ENCODE measurements at regions not wholly inside any gene's neighbourhood (a gene's known extent, or its start where the extent isn't known, plus 50 kb on each side); places are given as distances from the start of the nearest gene placed in this dataset.

GRCh38 chr3:168532135-168532534 is 436.4 kb upstream of the GOLIM4 start:
- no peak for TF ChIP-seq TCF12 (IDR thresholded peaks at IDR 0.05; ENCODE audit: low read depth)
- TF ChIP-seq RAD21 (IDR thresholded peaks at IDR 0.05; ENCODE audit: low read depth): no peak
- TF ChIP-seq FOXM1 (IDR thresholded peaks at IDR 0.05; ENCODE audit: borderline replicate concordance, low read depth): no peak
- TF ChIP-seq EGR1 (IDR thresholded peaks at IDR 0.05): no peak
- no peak for TF ChIP-seq YY1 (IDR thresholded peaks at IDR 0.05; ENCODE audit: low read depth)
- no peak for TF ChIP-seq MAX (IDR thresholded peaks at IDR 0.05)
- no peak for TF ChIP-seq ZBTB7A (IDR thresholded peaks at IDR 0.05; ENCODE audit: low read depth)
- no peak for TF ChIP-seq USF1 (IDR thresholded peaks at IDR 0.05)
- TF ChIP-seq CREB1 (IDR thresholded peaks at IDR 0.05; ENCODE audit: low read depth): no peak

- TF ChIP-seq EP300 (IDR thresholded peaks at IDR 0.05; ENCODE audit: borderline replicate concordance) (no peak), CEBPB (IDR thresholded peaks at IDR 0.05) (no peak), ZBTB7A (IDR thresholded peaks at IDR 0.05; ENCODE audit: low read depth) (no peak), FOXM1 (IDR thresholded peaks at IDR 0.05; ENCODE audit: borderline replicate concordance, low read depth) (no peak), RAD21 (IDR thresholded peaks at IDR 0.05; ENCODE audit: low read depth) (no peak), TCF12 (IDR thresholded peaks at IDR 0.05; ENCODE audit: low read depth) (no peak), EGR1 (IDR thresholded peaks at IDR 0.05) (no peak), USF1 (IDR thresholded peaks at IDR 0.05) (no peak), MAX (IDR thresholded peaks at IDR 0.05) (no peak), NFIC (IDR thresholded peaks at IDR 0.05) (no peak), TAF1 (IDR thresholded peaks at IDR 0.05; ENCODE audit: low read depth) (no peak), REST (IDR thresholded peaks at IDR 0.05; ENCODE audit: low read depth) (no peak), CREB1 (IDR thresholded peaks at IDR 0.05; ENCODE audit: low read depth) (no peak), YY1 (IDR thresholded peaks at IDR 0.05; ENCODE audit: low read depth) (no peak), TEAD4 (IDR thresholded peaks at IDR 0.05) (no peak)
Observed at GRCh38 chr3:168531116-168531515, 435.4 kb upstream of the GOLIM4 start.

- TF ChIP-seq TCF12 (IDR thresholded peaks at IDR 0.05; ENCODE audit: low read depth) (no peak), TAF1 (IDR thresholded peaks at IDR 0.05; ENCODE audit: low read depth) (no peak), REST (IDR thresholded peaks at IDR 0.05; ENCODE audit: low read depth) (no peak), FOXM1 (IDR thresholded peaks at IDR 0.05; ENCODE audit: borderline replicate concordance, low read depth) (no peak), CREB1 (IDR thresholded peaks at IDR 0.05; ENCODE audit: low read depth) (no peak), EP300 (IDR thresholded peaks at IDR 0.05; ENCODE audit: borderline replicate concordance) (no peak), EGR1 (IDR thresholded peaks at IDR 0.05) (no peak), RAD21 (IDR thresholded peaks at IDR 0.05; ENCODE audit: low read depth) (no peak), NFIC (IDR thresholded peaks at IDR 0.05) (no peak), MAX (IDR thresholded peaks at IDR 0.05) (no peak), ZBTB7A (IDR thresholded peaks at IDR 0.05; ENCODE audit: low read depth) (no peak), YY1 (IDR thresholded peaks at IDR 0.05; ENCODE audit: low read depth) (no peak), CEBPB (IDR thresholded peaks at IDR 0.05) (no peak), TEAD4 (IDR thresholded peaks at IDR 0.05) (no peak), USF1 (IDR thresholded peaks at IDR 0.05) (no peak)
Observed at GRCh38 chr3:168524129-168524528, 428.4 kb upstream of the GOLIM4 start.

- TF ChIP-seq YY1 (IDR thresholded peaks at IDR 0.05; ENCODE audit: low read depth) (no peak), TAF1 (IDR thresholded peaks at IDR 0.05; ENCODE audit: low read depth) (no peak), EGR1 (IDR thresholded peaks at IDR 0.05) (no peak), CREB1 (IDR thresholded peaks at IDR 0.05; ENCODE audit: low read depth) (no peak), ZBTB7A (IDR thresholded peaks at IDR 0.05; ENCODE audit: low read depth) (no peak), EP300 (IDR thresholded peaks at IDR 0.05; ENCODE audit: borderline replicate concordance) (no peak), TCF12 (IDR thresholded peaks at IDR 0.05; ENCODE audit: low read depth) (no peak), TEAD4 (IDR thresholded peaks at IDR 0.05) (no peak)
Observed at GRCh38 chr3:168517249-168518071, 421.7 kb upstream of the GOLIM4 start.

- TF ChIP-seq YY1 (IDR thresholded peaks at IDR 0.05; ENCODE audit: low read depth) (no peak), REST (IDR thresholded peaks at IDR 0.05; ENCODE audit: low read depth) (no peak), TCF12 (IDR thresholded peaks at IDR 0.05; ENCODE audit: low read depth) (no peak), TAF1 (IDR thresholded peaks at IDR 0.05; ENCODE audit: low read depth) (no peak), CREB1 (IDR thresholded peaks at IDR 0.05; ENCODE audit: low read depth) (no peak), CEBPB (IDR thresholded peaks at IDR 0.05) (no peak), EP300 (IDR thresholded peaks at IDR 0.05; ENCODE audit: borderline replicate concordance) (no peak)
Observed at GRCh38 chr3:168514252-168514651, 418.5 kb upstream of the GOLIM4 start.
